ENCODE measurements at regions not wholly inside any gene's neighbourhood (a gene's known extent, or its start where the extent isn't known, plus 50 kb on each side); places are given as distances from the start of the nearest gene placed in this dataset.

GRCh38 chr7:13414181-13414580 lies 575.3 kb downstream of the ETV1 start:
- H3K4me3 ChIP-seq (ENCODE audit: low read depth, low read length) = no peak overlapping the region
- TF ChIP-seq, protein P1, sequence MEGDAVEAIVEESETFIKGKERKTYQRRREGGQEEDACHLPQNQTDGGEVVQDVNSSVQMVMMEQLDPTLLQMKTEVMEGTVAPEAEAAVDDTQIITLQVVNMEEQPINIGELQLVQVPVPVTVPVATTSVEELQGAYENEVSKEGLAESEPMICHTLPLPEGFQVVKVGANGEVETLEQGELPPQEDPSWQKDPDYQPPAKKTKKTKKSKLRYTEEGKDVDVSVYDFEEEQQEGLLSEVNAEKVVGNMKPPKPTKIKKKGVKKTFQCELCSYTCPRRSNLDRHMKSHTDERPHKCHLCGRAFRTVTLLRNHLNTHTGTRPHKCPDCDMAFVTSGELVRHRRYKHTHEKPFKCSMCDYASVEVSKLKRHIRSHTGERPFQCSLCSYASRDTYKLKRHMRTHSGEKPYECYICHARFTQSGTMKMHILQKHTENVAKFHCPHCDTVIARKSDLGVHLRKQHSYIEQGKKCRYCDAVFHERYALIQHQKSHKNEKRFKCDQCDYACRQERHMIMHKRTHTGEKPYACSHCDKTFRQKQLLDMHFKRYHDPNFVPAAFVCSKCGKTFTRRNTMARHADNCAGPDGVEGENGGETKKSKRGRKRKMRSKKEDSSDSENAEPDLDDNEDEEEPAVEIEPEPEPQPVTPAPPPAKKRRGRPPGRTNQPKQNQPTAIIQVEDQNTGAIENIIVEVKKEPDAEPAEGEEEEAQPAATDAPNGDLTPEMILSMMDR (IDR thresholded peaks at IDR 0.05; ENCODE audit: low read depth, low read length) = no peak
- DNase-seq = no peak

DNA sequence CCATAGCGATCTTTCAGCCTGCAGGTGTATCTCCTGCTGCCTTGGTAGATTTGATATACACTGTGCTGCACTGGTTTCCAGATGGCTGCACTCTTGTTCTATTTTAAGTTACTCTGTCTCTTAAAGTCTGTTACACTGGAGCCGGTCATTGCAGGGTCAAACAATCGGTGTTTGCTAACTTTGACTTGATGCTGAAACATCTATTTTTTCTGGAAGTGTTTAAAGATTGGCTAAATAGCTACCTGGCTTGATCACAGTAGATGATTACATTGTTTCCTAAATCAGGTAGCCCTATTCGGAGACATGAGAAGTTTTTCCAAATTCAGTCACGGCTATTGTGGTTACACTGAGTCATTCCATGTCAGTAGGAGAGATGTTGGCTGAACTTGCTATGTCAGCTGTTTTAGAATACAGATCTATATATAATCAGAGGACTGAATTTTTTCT lies 574.8 kb downstream of the ETV1 start:
- Histone ChIP-seq H3K27ac (no peak overlapping the region), H3K4me3 (ENCODE audit: low read depth, low read length) (no peak overlapping the region)

More at GRCh38 chr7:13414181-13414580, 575.3 kb downstream of the ETV1 start:
- Histone ChIP-seq H3K9me3 (ENCODE audit: severe bottlenecking) (no peaks in the 10 kb centered on the region), H3K36me3 (no peaks in the 10 kb centered on the region), H3K27ac (no peak overlapping the region), H3K27me3 (ENCODE audit: insufficient read depth, low read depth, severe bottlenecking) (no peaks in the 10 kb centered on the region)

DNA sequence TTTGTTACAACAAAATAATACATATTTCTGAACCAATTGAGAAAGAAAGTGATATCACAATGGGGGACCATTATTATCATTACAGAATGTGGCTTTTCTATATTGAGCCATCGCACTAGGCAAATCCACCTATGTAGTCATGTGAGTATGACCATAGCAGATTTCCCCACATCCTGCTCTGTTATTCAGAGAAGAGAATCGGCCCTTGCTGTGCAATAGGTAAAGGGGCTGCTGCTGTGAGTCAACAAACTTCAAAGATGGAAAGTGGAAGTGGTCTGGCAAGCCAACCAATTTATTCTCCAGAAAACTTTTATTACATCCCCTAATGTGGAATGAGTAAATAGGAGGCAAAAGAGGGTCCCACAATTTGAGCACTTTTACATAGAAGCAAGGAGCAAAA lies 573.4 kb downstream of the ETV1 start:
- no peak overlapping the region for H3K4me3 ChIP-seq (ENCODE audit: low read depth, low read length)
- no peaks in the 10 kb centered on the region for H3K9me3 ChIP-seq (ENCODE audit: severe bottlenecking)
- no peak overlapping the region for H3K27ac ChIP-seq
- DNase-seq = no peak
- H3K36me3 ChIP-seq = no peaks in the 10 kb centered on the region
- TF ChIP-seq, protein P1 (IDR thresholded peaks at IDR 0.05; ENCODE audit: low read depth, low read length) = no peak
- no peaks in the 10 kb centered on the region for H3K27me3 ChIP-seq (ENCODE audit: insufficient read depth, low read depth, severe bottlenecking)

More for the DNA sequence above, 574.8 kb downstream of the ETV1 start:
- Histone ChIP-seq H3K27me3 (ENCODE audit: insufficient read depth, low read depth, severe bottlenecking) (no peaks in the 10 kb centered on the region), H3K9me3 (ENCODE audit: severe bottlenecking) (no peaks in the 10 kb centered on the region), H3K36me3 (no peaks in the 10 kb centered on the region)
- no peak for DNase-seq
- TF ChIP-seq, protein P1 (IDR thresholded peaks at IDR 0.05; ENCODE audit: low read depth, low read length) = no peak

GRCh38 chr7:13416544-13416943 lies 572.9 kb downstream of the ETV1 start:
- Histone ChIP-seq H3K9me3 (ENCODE audit: severe bottlenecking) (no peaks in the 10 kb centered on the region), H3K4me3 (ENCODE audit: low read depth, low read length) (no peak overlapping the region), H3K27me3 (ENCODE audit: insufficient read depth, low read depth, severe bottlenecking) (no peaks in the 10 kb centered on the region), H3K27ac (no peak overlapping the region), H3K36me3 (no peaks in the 10 kb centered on the region)
- DNase-seq = no peak
- TF ChIP-seq, protein P1 (IDR thresholded peaks at IDR 0.05; ENCODE audit: low read depth, low read length) = no peak

GRCh38 chr7:13420726-13421125 lies 568.7 kb downstream of the ETV1 start:
- no peak for DNase-seq
- Histone ChIP-seq H3K27me3 (ENCODE audit: insufficient read depth, low read depth, severe bottlenecking) (no peaks in the 10 kb centered on the region), H3K27ac (no peak overlapping the region), H3K9me3 (ENCODE audit: severe bottlenecking) (no peaks in the 10 kb centered on the region), H3K36me3 (no peaks in the 10 kb centered on the region), H3K4me3 (ENCODE audit: low read depth, low read length) (no peak overlapping the region)
- TF ChIP-seq, protein P1 (IDR thresholded peaks at IDR 0.05; ENCODE audit: low read depth, low read length) = no peak

DNA sequence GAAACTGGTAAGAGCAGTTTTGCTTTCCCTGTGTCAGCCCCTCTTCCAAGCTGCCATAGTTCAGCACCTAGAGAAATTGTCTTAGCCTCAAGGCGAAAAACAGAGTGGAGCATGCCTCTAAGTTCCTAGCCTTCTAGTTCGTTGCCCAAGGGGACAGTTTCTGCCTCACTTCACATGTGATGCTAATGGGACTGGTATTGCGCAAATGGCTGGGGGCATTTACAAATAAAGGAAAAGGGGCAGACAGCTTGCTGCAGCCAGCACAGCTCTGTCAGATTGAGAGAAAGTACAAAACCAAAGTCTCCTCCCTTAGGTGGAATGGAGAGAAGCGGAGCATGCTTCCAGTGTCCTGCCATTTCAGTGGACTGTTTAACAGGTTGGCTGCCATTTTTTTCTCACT lies 567.7 kb downstream of the ETV1 start:
- H3K9me3 ChIP-seq (ENCODE audit: severe bottlenecking) = no peaks in the 10 kb centered on the region
- no peak for DNase-seq
- no peak overlapping the region for H3K27ac ChIP-seq
- TF ChIP-seq, protein P1 (IDR thresholded peaks at IDR 0.05; ENCODE audit: low read depth, low read length) = no peak
- no peaks in the 10 kb centered on the region for H3K36me3 ChIP-seq
- H3K27me3 ChIP-seq (ENCODE audit: insufficient read depth, low read depth, severe bottlenecking) = no peaks in the 10 kb centered on the region
- no peak overlapping the region for H3K4me3 ChIP-seq (ENCODE audit: low read depth, low read length)

Measured in WERI-Rb-1 (cell line).